ENCODE measurements at regions not wholly inside any gene's neighbourhood (a gene's known extent, or its start where the extent isn't known, plus 50 kb on each side); places are given as distances from the start of the nearest gene placed in this dataset.

DNA sequence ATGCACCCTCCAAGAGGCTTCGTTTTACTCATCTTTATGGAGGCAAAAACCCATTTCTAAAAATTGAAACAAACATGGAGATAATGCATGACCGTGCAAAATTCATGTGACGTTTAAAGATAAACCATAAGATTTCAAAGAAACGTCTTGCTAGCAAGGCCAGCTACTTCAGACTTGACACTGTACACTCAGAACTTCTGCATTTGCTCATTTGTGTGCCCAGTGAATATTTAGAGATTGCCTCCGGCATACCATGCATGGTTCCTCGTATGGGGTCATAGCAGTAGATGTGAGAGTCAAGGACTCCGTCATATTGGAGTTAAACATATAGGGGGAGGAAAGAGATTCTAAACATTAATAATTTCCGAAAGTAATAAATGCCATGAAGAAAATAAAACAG, 78.6 kb upstream of the NEURL1B start:
- TF ChIP-seq, protein P1, sequence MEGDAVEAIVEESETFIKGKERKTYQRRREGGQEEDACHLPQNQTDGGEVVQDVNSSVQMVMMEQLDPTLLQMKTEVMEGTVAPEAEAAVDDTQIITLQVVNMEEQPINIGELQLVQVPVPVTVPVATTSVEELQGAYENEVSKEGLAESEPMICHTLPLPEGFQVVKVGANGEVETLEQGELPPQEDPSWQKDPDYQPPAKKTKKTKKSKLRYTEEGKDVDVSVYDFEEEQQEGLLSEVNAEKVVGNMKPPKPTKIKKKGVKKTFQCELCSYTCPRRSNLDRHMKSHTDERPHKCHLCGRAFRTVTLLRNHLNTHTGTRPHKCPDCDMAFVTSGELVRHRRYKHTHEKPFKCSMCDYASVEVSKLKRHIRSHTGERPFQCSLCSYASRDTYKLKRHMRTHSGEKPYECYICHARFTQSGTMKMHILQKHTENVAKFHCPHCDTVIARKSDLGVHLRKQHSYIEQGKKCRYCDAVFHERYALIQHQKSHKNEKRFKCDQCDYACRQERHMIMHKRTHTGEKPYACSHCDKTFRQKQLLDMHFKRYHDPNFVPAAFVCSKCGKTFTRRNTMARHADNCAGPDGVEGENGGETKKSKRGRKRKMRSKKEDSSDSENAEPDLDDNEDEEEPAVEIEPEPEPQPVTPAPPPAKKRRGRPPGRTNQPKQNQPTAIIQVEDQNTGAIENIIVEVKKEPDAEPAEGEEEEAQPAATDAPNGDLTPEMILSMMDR (IDR thresholded peaks at IDR 0.05): no peak
- TF ChIP-seq POLR2A (IDR thresholded peaks at IDR 0.05): no peak
